ENCODE measurements at regions not wholly inside any gene's neighbourhood (a gene's known extent, or its start where the extent isn't known, plus 50 kb on each side); places are given as distances from the start of the nearest gene placed in this dataset.

GRCh38 chr4:129788486-129788885 lies 692.5 kb downstream of the C4orf33 start:
- no peak for TF ChIP-seq CTCF (IDR thresholded peaks at IDR 0.05; ENCODE audit: extremely low read depth, insufficient read depth, missing control alignments)
- in situ Hi-C loops (cut with MboI; ENCODE audit: low pct_unique_long_range_greater_than_20kb, low sequenced_read_pairs, unreplicated experiment): no loop called here
- DNase-seq (ENCODE audit: low spot score): no peak

- no peak for DNase-seq (ENCODE audit: low spot score)
- in situ Hi-C loops (cut with MboI; ENCODE audit: low pct_unique_long_range_greater_than_20kb, low sequenced_read_pairs, unreplicated experiment): no loop called here
- TF ChIP-seq CTCF (IDR thresholded peaks at IDR 0.05; ENCODE audit: extremely low read depth, insufficient read depth, missing control alignments): no peak
Observed at GRCh38 chr4:129804461-129804981, 708.6 kb downstream of the C4orf33 start.

GRCh38 chr4:129806986-129807385 lies 711.0 kb downstream of the C4orf33 start:
- DNase-seq (ENCODE audit: low spot score): no peak
- TF ChIP-seq CTCF (IDR thresholded peaks at IDR 0.05; ENCODE audit: extremely low read depth, insufficient read depth, missing control alignments): no peak
- in situ Hi-C loops (cut with MboI; ENCODE audit: low pct_unique_long_range_greater_than_20kb, low sequenced_read_pairs, unreplicated experiment): no loop called here

GRCh38 chr4:129808242-129808641 lies 712.3 kb downstream of the C4orf33 start:
- DNase-seq (ENCODE audit: low spot score): no peak
- in situ Hi-C loops (cut with MboI; ENCODE audit: low pct_unique_long_range_greater_than_20kb, low sequenced_read_pairs, unreplicated experiment): no loop called here
- TF ChIP-seq CTCF (IDR thresholded peaks at IDR 0.05; ENCODE audit: extremely low read depth, insufficient read depth, missing control alignments): no peak

- DNase-seq (ENCODE audit: low spot score): no peak
- in situ Hi-C loops (cut with MboI; ENCODE audit: low pct_unique_long_range_greater_than_20kb, low sequenced_read_pairs, unreplicated experiment): no loop called here
- no peak for TF ChIP-seq CTCF (IDR thresholded peaks at IDR 0.05; ENCODE audit: extremely low read depth, insufficient read depth, missing control alignments)
Observed at GRCh38 chr4:129821073-129821472, 725.1 kb downstream of the C4orf33 start.

GRCh38 chr4:129821963-129822362 lies 726.0 kb downstream of the C4orf33 start:
- no peak for DNase-seq (ENCODE audit: low spot score)
- in situ Hi-C loops (cut with MboI; ENCODE audit: low pct_unique_long_range_greater_than_20kb, low sequenced_read_pairs, unreplicated experiment): no loop called here
- no peak for TF ChIP-seq CTCF (IDR thresholded peaks at IDR 0.05; ENCODE audit: extremely low read depth, insufficient read depth, missing control alignments)

GRCh38 chr4:129822701-129823100 lies 726.7 kb downstream of the C4orf33 start:
- no peak for DNase-seq (ENCODE audit: low spot score)
- in situ Hi-C loops (cut with MboI; ENCODE audit: low pct_unique_long_range_greater_than_20kb, low sequenced_read_pairs, unreplicated experiment): no loop called here
- TF ChIP-seq CTCF (IDR thresholded peaks at IDR 0.05; ENCODE audit: extremely low read depth, insufficient read depth, missing control alignments): no peak

Data from GM13977 (cell line).